ENCODE measurements at regions not wholly inside any gene's neighbourhood (a gene's known extent, or its start where the extent isn't known, plus 50 kb on each side); places are given as distances from the start of the nearest gene placed in this dataset.

- no peak for TF ChIP-seq EHMT2 (IDR thresholded peaks at IDR 0.05; ENCODE audit: low read depth)
- no peak for TF ChIP-seq FOSB (CRISPR knock-in tag; IDR thresholded peaks at IDR 0.05)
- no peak for TF ChIP-seq ZSCAN20 (CRISPR knock-in tag; IDR thresholded peaks at IDR 0.05)
- no peak for TF ChIP-seq HOXB13 (CRISPR knock-in tag; IDR thresholded peaks at IDR 0.05; ENCODE audit: low read depth)
- no peak for TF ChIP-seq PBX3 (IDR thresholded peaks at IDR 0.05)
- TF ChIP-seq ZFP36 (IDR thresholded peaks at IDR 0.05; ENCODE audit: borderline replicate concordance, partially characterized antibody): no peak
- TF ChIP-seq, protein P1, sequence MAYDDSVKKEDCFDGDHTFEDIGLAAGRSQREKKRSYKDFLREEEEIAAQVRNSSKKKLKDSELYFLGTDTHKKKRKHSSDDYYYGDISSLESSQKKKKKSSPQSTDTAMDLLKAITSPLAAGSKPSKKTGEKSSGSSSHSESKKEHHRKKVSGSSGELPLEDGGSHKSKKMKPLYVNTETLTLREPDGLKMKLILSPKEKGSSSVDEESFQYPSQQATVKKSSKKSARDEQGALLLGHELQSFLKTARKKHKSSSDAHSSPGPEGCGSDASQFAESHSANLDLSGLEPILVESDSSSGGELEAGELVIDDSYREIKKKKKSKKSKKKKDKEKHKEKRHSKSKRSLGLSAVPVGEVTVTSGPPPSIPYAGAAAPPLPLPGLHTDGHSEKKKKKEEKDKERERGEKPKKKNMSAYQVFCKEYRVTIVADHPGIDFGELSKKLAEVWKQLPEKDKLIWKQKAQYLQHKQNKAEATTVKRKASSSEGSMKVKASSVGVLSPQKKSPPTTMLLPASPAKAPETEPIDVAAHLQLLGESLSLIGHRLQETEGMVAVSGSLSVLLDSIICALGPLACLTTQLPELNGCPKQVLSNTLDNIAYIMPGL (CRISPR knock-in tag; IDR thresholded peaks at IDR 0.05; ENCODE audit: borderline replicate concordance): no peak
- TF ChIP-seq CEBPB (IDR thresholded peaks at IDR 0.05): no peak
- no peak for TF ChIP-seq ZC3H11A (IDR thresholded peaks at IDR 0.05)
- no peak for TF ChIP-seq CHD4 (IDR thresholded peaks at IDR 0.05; ENCODE audit: borderline replicate concordance)
- no peak for TF ChIP-seq HES2 (IDR thresholded peaks at IDR 0.05)
- TF ChIP-seq RAD21 (conservative IDR thresholded peaks at IDR 0.05 in 1 of 2, IDR thresholded peaks at IDR 0.05 in 1 of 2): no peak
- TF ChIP-seq NR3C1 (IDR thresholded peaks at IDR 0.05): no peak
- no peak for TF ChIP-seq EP300 (IDR thresholded peaks at IDR 0.05)
- TF ChIP-seq CHD2 (IDR thresholded peaks at IDR 0.05; ENCODE audit: low read length, partially characterized antibody): no peak
- no peak for TF ChIP-seq TP53 (CRISPR knock-in tag; IDR thresholded peaks at IDR 0.05)
- ChIA-PET POLR2A (no interaction called here), CTCF (no interaction called here)
- Histone ChIP-seq H3K9me3 (no peaks in the 10 kb centered on the region), H3K4me2 (no peak overlapping the region), H3K27ac (no peak overlapping the region), H3K4me1 (no peaks in the 10 kb centered on the region), H3K4me3 (no peak overlapping the region)
- FAIRE-seq (no peak), ATAC-seq (no peak), DNase-seq (ENCODE audit: low read depth in 1 of 2, low spot score in 1 of 2) (no peak)
Measured at GRCh38 chr18:42264497-42264896, 309.5 kb downstream of the PIK3C3 start.

GRCh38 chr18:42268186-42268725, 313.2 kb downstream of the PIK3C3 start:
- TF ChIP-seq USF2 (IDR thresholded peaks at IDR 0.05): no peak
- TF ChIP-seq JUNB (IDR thresholded peaks at IDR 0.05): no peak
- TF ChIP-seq SREBF2 (IDR thresholded peaks at IDR 0.05): no peak
- Histone ChIP-seq H3K4me1 (no peaks in the 10 kb centered on the region), H3K4me3 (no peak overlapping the region), H3K9me3 (no peaks in the 10 kb centered on the region), H3K4me2 (no peak overlapping the region), H3K27ac (no peak overlapping the region)
- ATAC-seq (no peak), FAIRE-seq (no peak), DNase-seq (ENCODE audit: low read depth in 1 of 2, low spot score in 1 of 2) (no peak)
- ChIA-PET POLR2A (no interaction called here), CTCF (no interaction called here)
- WGBS (ENCODE audit: missing lambda C conversion rate): 4% methylated on average over 7 of the region's 7 CpGs

GRCh38 chr18:42268798-42269197, 313.8 kb downstream of the PIK3C3 start:
- no peaks in the 10 kb centered on the region for H3K9me3 ChIP-seq
- no peak overlapping the region for H3K27ac ChIP-seq
- ChIA-PET CTCF (no interaction called here), POLR2A (no interaction called here)
- WGBS (ENCODE audit: missing lambda C conversion rate): 32% methylated on average over 5 of the region's 5 CpGs
- no peak overlapping the region for H3K4me3 ChIP-seq
- ATAC-seq (no peak), DNase-seq (ENCODE audit: low read depth in 1 of 2, low spot score in 1 of 2) (no peak), FAIRE-seq (no peak)
- no peaks in the 10 kb centered on the region for H3K4me1 ChIP-seq
- no peak overlapping the region for H3K4me2 ChIP-seq
- TF ChIP-seq KDM1A (IDR thresholded peaks at IDR 0.05; ENCODE audit: low read depth) (no peak), CEBPB (IDR thresholded peaks at IDR 0.05) (no peak), TFCP2L1 (CRISPR knock-in tag; IDR thresholded peaks at IDR 0.05) (no peak), RAD21 (conservative IDR thresholded peaks at IDR 0.05 in 1 of 2, IDR thresholded peaks at IDR 0.05 in 1 of 2) (no peak), MYC (IDR thresholded peaks at IDR 0.05; ENCODE audit: borderline replicate concordance, low read length) (no peak), RNF2 (IDR thresholded peaks at IDR 0.05; ENCODE audit: borderline replicate concordance, low read depth) (no peak), MAZ (IDR thresholded peaks at IDR 0.05; ENCODE audit: borderline replicate concordance, low read depth, low read length) (no peak), JUN (IDR thresholded peaks at IDR 0.05) (no peak), FOSB (CRISPR knock-in tag; IDR thresholded peaks at IDR 0.05) (no peak), ZSCAN20 (CRISPR knock-in tag; IDR thresholded peaks at IDR 0.05) (no peak), CHD4 (IDR thresholded peaks at IDR 0.05; ENCODE audit: borderline replicate concordance) (no peak), HES2 (IDR thresholded peaks at IDR 0.05) (no peak), GATA3 (IDR thresholded peaks at IDR 0.05; ENCODE audit: borderline replicate concordance) (no peak), HOXB5 (CRISPR knock-in tag; IDR thresholded peaks at IDR 0.05) (no peak), HOXA7 (CRISPR knock-in tag; IDR thresholded peaks at IDR 0.05) (no peak), E2F6 (IDR thresholded peaks at IDR 0.05; ENCODE audit: borderline replicate concordance, low read depth) (no peak), KDM5A (IDR thresholded peaks at IDR 0.05) (no peak)
- TF ChIP-seq, protein P2, sequence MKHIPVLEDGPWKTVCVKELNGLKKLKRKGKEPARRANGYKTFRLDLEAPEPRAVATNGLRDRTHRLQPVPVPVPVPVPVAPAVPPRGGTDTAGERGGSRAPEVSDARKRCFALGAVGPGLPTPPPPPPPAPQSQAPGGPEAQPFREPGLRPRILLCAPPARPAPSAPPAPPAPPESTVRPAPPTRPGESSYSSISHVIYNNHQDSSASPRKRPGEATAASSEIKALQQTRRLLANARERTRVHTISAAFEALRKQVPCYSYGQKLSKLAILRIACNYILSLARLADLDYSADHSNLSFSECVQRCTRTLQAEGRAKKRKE (CRISPR knock-in tag; IDR thresholded peaks at IDR 0.05; ENCODE audit: low read depth): no peak
